ENCODE measurements at regions not wholly inside any gene's neighbourhood (a gene's known extent, or its start where the extent isn't known, plus 50 kb on each side); places are given as distances from the start of the nearest gene placed in this dataset.
"Not testable (repeated sequence)": the region's sequence is repeated elsewhere in the genome, so short reads cannot be mapped to it uniquely, and the experiment has no call there.

- no peak for DNase-seq
Observed at GRCh38 chr2:16192416-16193216, 252.3 kb downstream of the MYCN start.

GRCh38 chr2:16191431-16192200, 251.3 kb downstream of the MYCN start:
- DNase-seq, result no peak

- DNase-seq, result no peak
Observed at GRCh38 chr2:16190446-16191270, 250.3 kb downstream of the MYCN start.

GRCh38 chr2:16189836-16190160, 249.4 kb downstream of the MYCN start:
- DNase-seq, result no peak

GRCh38 chr2:16189029-16189835, 248.9 kb downstream of the MYCN start:
- DNase-seq, result no peak

GRCh38 chr2:16188261-16188890, 248.0 kb downstream of the MYCN start:
- DNase-seq, result no peak

GRCh38 chr2:16187482-16187817, 247.1 kb downstream of the MYCN start:
- no peak for DNase-seq

- DNase-seq, result no peak
Observed at GRCh38 chr2:16186661-16187481, 246.5 kb downstream of the MYCN start.

- no peak for DNase-seq
Observed at GRCh38 chr2:16185801-16186272, 245.5 kb downstream of the MYCN start.

- DNase-seq, result no peak
Observed at GRCh38 chr2:16184945-16185660, 244.8 kb downstream of the MYCN start.

- no peak for DNase-seq
Observed at GRCh38 chr2:16184341-16184890, 244.1 kb downstream of the MYCN start.

- no peak for DNase-seq
Observed at GRCh38 chr2:16183345-16183744, 243.0 kb downstream of the MYCN start.

- no peak for DNase-seq
Observed at GRCh38 chr2:16182841-16183240, 242.5 kb downstream of the MYCN start.

GRCh38 chr2:16182311-16182815, 242.0 kb downstream of the MYCN start:
- DNase-seq, result not testable (repeated sequence)

- no peak for DNase-seq
Observed at GRCh38 chr2:16181741-16182090, 241.4 kb downstream of the MYCN start.

- no peak for DNase-seq
Observed at GRCh38 chr2:16181062-16181740, 240.9 kb downstream of the MYCN start.

GRCh38 chr2:16180631-16181030, 240.3 kb downstream of the MYCN start:
- DNase-seq, result no peak

- DNase-seq, result no peak
Observed at GRCh38 chr2:16179701-16180416, 239.5 kb downstream of the MYCN start.
